ENCODE measurements at regions not wholly inside any gene's neighbourhood (a gene's known extent, or its start where the extent isn't known, plus 50 kb on each side); places are given as distances from the start of the nearest gene placed in this dataset.

DNA sequence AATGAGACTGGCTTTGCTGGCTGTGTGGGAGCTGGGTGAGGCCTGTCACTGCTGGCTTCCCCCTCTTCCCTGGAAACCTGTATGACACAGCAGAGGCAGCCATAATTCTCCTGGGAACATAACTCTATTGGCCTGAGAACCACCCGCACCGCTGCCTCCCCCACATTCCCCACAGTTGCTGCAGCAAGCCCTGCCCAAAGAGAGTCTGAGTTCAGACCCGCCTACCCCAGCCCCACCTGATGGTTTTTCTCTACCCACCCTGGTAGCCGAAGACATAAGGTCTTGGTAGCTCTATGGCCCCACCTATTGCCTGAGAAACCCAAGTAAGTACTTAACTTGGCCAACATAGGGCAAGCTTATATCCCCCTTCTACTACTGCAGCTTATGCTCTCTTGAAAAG lies 174.8 kb downstream of the C11orf91 start:
- DNase-seq: no peak
- intact Hi-C loops (cut with DNase I; ENCODE audit: low total_unique reads): no loop called here
- peaks cover 0 to 22% (median 12%) of the 10 kb centered on the region in 4 donors for H3K9me3 ChIP-seq
- no peaks in the 10 kb centered on the region for H3K36me3 ChIP-seq
- no peak overlapping the region for H3K4me3 ChIP-seq
- 66 to 88% (median 72%) methylated on average over 4 of the region's 4 CpGs for WGBS, 5 donors
- no peak for TF ChIP-seq EP300 (IDR thresholded peaks at IDR 0.05)
- no peak for TF ChIP-seq POLR2AphosphoS5 (IDR thresholded peaks at IDR 0.05)
- TF ChIP-seq POLR2A (IDR thresholded peaks at IDR 0.05): no peak
- TF ChIP-seq, protein P1, sequence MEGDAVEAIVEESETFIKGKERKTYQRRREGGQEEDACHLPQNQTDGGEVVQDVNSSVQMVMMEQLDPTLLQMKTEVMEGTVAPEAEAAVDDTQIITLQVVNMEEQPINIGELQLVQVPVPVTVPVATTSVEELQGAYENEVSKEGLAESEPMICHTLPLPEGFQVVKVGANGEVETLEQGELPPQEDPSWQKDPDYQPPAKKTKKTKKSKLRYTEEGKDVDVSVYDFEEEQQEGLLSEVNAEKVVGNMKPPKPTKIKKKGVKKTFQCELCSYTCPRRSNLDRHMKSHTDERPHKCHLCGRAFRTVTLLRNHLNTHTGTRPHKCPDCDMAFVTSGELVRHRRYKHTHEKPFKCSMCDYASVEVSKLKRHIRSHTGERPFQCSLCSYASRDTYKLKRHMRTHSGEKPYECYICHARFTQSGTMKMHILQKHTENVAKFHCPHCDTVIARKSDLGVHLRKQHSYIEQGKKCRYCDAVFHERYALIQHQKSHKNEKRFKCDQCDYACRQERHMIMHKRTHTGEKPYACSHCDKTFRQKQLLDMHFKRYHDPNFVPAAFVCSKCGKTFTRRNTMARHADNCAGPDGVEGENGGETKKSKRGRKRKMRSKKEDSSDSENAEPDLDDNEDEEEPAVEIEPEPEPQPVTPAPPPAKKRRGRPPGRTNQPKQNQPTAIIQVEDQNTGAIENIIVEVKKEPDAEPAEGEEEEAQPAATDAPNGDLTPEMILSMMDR (IDR thresholded peaks at IDR 0.05): no peak
- no peaks in the 10 kb centered on the region for H3K27me3 ChIP-seq
- no peaks in the 10 kb centered on the region for H3K4me1 ChIP-seq
- H3K27ac ChIP-seq: no peak overlapping the region

DNA sequence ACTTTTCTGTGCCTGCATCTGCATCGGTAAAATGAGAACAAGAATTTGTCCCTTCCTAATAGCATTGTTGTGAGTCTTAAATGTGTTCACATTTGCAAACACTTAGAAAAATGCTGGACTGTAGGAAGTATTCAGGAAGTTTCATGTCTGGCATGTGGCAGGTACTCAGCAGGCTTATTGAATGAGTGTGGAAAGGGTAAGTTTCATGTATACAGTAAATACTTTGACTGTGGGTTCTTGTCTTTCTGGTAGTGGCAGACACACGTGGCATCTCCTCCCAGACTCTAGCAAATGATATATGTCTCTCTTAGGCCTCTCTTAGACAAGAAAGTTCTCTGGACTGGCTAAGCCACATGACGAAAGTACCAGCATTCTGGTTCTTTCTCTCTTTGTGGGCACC lies 179.2 kb downstream of the C11orf91 start:
- peaks cover 0 to 5% (median 1%) of the 10 kb centered on the region in 4 donors for H3K9me3 ChIP-seq
- TF ChIP-seq, protein P1 (IDR thresholded peaks at IDR 0.05): no peak
- no peak for TF ChIP-seq POLR2A (IDR thresholded peaks at IDR 0.05)
- TF ChIP-seq EP300 (IDR thresholded peaks at IDR 0.05): no peak
- no peak for TF ChIP-seq POLR2AphosphoS5 (IDR thresholded peaks at IDR 0.05)
- H3K4me3 ChIP-seq: no peak overlapping the region
- 67 to 76% (median 71%) methylated on average over 3 of the region's 3 CpGs for WGBS, 5 donors
- H3K27ac ChIP-seq: no peak overlapping the region
- no peaks in the 10 kb centered on the region for H3K36me3 ChIP-seq
- intact Hi-C loops (cut with DNase I; ENCODE audit: low total_unique reads): no loop called here
- DNase-seq: no peak
- no peaks in the 10 kb centered on the region for H3K4me1 ChIP-seq
- H3K27me3 ChIP-seq: no peaks in the 10 kb centered on the region

GRCh38 chr11:33520112-33520511 lies 180.5 kb downstream of the C11orf91 start:
- no peaks in the 10 kb centered on the region for H3K9me3 ChIP-seq
- intact Hi-C loops (cut with DNase I; ENCODE audit: low total_unique reads): no loop called here
- 0 to 92% (median 47%) methylated on average over 1 of the region's 1 CpG for WGBS, 5 donors
- peaks cover 0 to 8% (median 0%) of the 10 kb centered on the region in 3 donors for H3K27me3 ChIP-seq
- no peak overlapping the region for H3K4me3 ChIP-seq
- H3K27ac ChIP-seq: no peak overlapping the region
- TF ChIP-seq POLR2A (IDR thresholded peaks at IDR 0.05) (no peak), POLR2AphosphoS5 (IDR thresholded peaks at IDR 0.05) (no peak), EP300 (IDR thresholded peaks at IDR 0.05) (no peak)
- TF ChIP-seq, protein P1 (IDR thresholded peaks at IDR 0.05): no peak
- no peaks in the 10 kb centered on the region for H3K36me3 ChIP-seq
- H3K4me1 ChIP-seq: no peaks in the 10 kb centered on the region
- no peak for DNase-seq

GRCh38 chr11:33515347-33515746 lies 185.3 kb downstream of the C11orf91 start:
- intact Hi-C loops (cut with DNase I; ENCODE audit: low total_unique reads): no loop called here

More at GRCh38 chr11:33515347-33515746, 185.3 kb downstream of the C11orf91 start:
- Histone ChIP-seq H3K4me3 (no peak overlapping the region), H3K27me3 (peaks cover 0 to 22% (median 0%) of the 10 kb centered on the region in 3 donors), H3K27ac (no peak overlapping the region), H3K9me3 (no peaks in the 10 kb centered on the region), H3K36me3 (no peaks in the 10 kb centered on the region), H3K4me1 (no peaks in the 10 kb centered on the region)
- no peak for DNase-seq
- 54 to 69% (median 59%) methylated on average over 5 of the region's 5 CpGs for WGBS, 5 donors
- TF ChIP-seq, protein P1 (IDR thresholded peaks at IDR 0.05): no peak
